ENCODE measurements at regions not wholly inside any gene's neighbourhood (a gene's known extent, or its start where the extent isn't known, plus 50 kb on each side); places are given as distances from the start of the nearest gene placed in this dataset.

DNA sequence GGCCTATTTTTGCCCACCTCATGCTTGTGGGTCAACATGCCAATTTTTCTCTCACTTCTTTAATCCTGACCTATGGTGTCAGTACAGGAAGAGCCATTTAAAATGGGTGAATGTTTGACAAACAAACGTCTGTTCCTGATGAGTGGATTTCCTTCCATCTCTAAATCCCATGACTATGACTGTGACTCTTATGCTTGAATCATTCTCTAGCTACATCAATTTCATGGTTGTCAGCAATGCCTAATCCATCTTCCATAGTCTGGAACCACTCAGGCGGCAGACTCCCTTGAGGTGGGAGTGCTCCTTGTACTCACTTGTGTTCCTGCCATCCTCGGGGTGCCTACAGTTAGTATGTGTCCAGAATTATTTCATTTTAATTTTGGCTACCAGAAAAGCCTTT is 194.9 kb upstream of the RPS6KA3 start:
- TF ChIP-seq POLR2A (IDR thresholded peaks at IDR 0.05; ENCODE audit: low read length), result no peak
- TF ChIP-seq GATA1 (IDR thresholded peaks at IDR 0.05; ENCODE audit: low read depth, low read length), result no peak
